ENCODE measurements at regions not wholly inside any gene's neighbourhood (a gene's known extent, or its start where the extent isn't known, plus 50 kb on each side); places are given as distances from the start of the nearest gene placed in this dataset.

GRCh38 chr6:82097676-82098075 is 149.9 kb downstream of the IBTK start:
- DNase-seq: no peak
- H3K4me1 Mint-ChIP-seq: no peaks in the 10 kb centered on the region
- Histone ChIP-seq H3K36me3 (ENCODE audit: insufficient read depth, low read length) (no peaks in the 10 kb centered on the region), H3K4me1 (ENCODE audit: insufficient read depth, low read length) (no peaks in the 10 kb centered on the region), H3K27me3 (ENCODE audit: insufficient read depth, low read length) (no peaks in the 10 kb centered on the region), H3K4me3 (ENCODE audit: low read length in 2 of 2) (no peak overlapping the region), H3K27ac (ENCODE audit: low read depth, low read length) (no peak overlapping the region), H3K9me3 (ENCODE audit: control insufficient read depth in 1 of 2, low read length in 2 of 2) (no peaks in the 10 kb centered on the region)
- H3K27me3 Mint-ChIP-seq: peaks cover 3 to 5% of the 10 kb centered on the region in 2 donors
- no peaks in the 10 kb centered on the region for H3K36me3 Mint-ChIP-seq
- H3K27ac Mint-ChIP-seq: no peak overlapping the region
- CTCF ChIA-PET (ENCODE audit: partially characterized antibody): no interaction called here
- POLR2A ChIA-PET (ENCODE audit: partially characterized antibody): no interaction called here
- peaks cover 0 to 10% (median 4%) of the 10 kb centered on the region in 8 donors for H3K9me3 Mint-ChIP-seq
- intact Hi-C loops (cut with micrococcal nuclease): no loop called here
- no peak overlapping the region for H3K4me3 Mint-ChIP-seq

- ChIA-PET CTCF (ENCODE audit: partially characterized antibody) (no interaction called here), POLR2A (ENCODE audit: partially characterized antibody) (no interaction called here)
- H3K4me1 ChIP-seq (ENCODE audit: insufficient read depth, low read length): no peaks in the 10 kb centered on the region
- intact Hi-C loops (cut with micrococcal nuclease): no loop called here
- H3K4me3 ChIP-seq (ENCODE audit: low read length in 2 of 2): no peak overlapping the region
- Mint-ChIP-seq H3K27me3 (peaks cover 3 to 5% of the 10 kb centered on the region in 2 donors), H3K4me1 (no peaks in the 10 kb centered on the region), H3K4me3 (no peak overlapping the region), H3K36me3 (no peaks in the 10 kb centered on the region), H3K27ac (no peak overlapping the region), H3K9me3 (peaks cover 0 to 6% (median 4%) of the 10 kb centered on the region in 8 donors)
- no peak for DNase-seq
- H3K9me3 ChIP-seq (ENCODE audit: control insufficient read depth in 1 of 2, low read length in 2 of 2): no peaks in the 10 kb centered on the region
- no peak overlapping the region for H3K27ac ChIP-seq (ENCODE audit: low read depth, low read length)
- no peaks in the 10 kb centered on the region for H3K36me3 ChIP-seq (ENCODE audit: insufficient read depth, low read length)
- no peaks in the 10 kb centered on the region for H3K27me3 ChIP-seq (ENCODE audit: insufficient read depth, low read length)
Measured at GRCh38 chr6:82095091-82095490, 152.5 kb downstream of the IBTK start.

GRCh38 chr6:82094166-82094806 is 153.3 kb downstream of the IBTK start:
- intact Hi-C loops (cut with micrococcal nuclease): no loop called here
- Histone ChIP-seq H3K27me3 (ENCODE audit: insufficient read depth, low read length) (no peaks in the 10 kb centered on the region), H3K9me3 (ENCODE audit: control insufficient read depth in 1 of 2, low read length in 2 of 2) (no peaks in the 10 kb centered on the region), H3K4me1 (ENCODE audit: insufficient read depth, low read length) (no peaks in the 10 kb centered on the region), H3K36me3 (ENCODE audit: insufficient read depth, low read length) (no peaks in the 10 kb centered on the region), H3K27ac (ENCODE audit: low read depth, low read length) (no peak overlapping the region), H3K4me3 (ENCODE audit: low read length in 2 of 2) (no peak overlapping the region)
- Mint-ChIP-seq H3K36me3 (no peaks in the 10 kb centered on the region), H3K9me3 (peaks cover 0 to 6% (median 3%) of the 10 kb centered on the region in 8 donors), H3K27me3 (peaks cover 3 to 5% of the 10 kb centered on the region in 2 donors), H3K27ac (no peak overlapping the region), H3K4me3 (no peak overlapping the region), H3K4me1 (no peaks in the 10 kb centered on the region)
- DNase-seq: no peak
- CTCF ChIA-PET (ENCODE audit: partially characterized antibody): no interaction called here
- POLR2A ChIA-PET (ENCODE audit: partially characterized antibody): no interaction called here

- no peaks in the 10 kb centered on the region for H3K27me3 Mint-ChIP-seq
- Histone ChIP-seq H3K36me3 (ENCODE audit: insufficient read depth, low read length) (no peaks in the 10 kb centered on the region), H3K27me3 (ENCODE audit: insufficient read depth, low read length) (no peaks in the 10 kb centered on the region), H3K27ac (ENCODE audit: low read depth, low read length) (no peak overlapping the region), H3K9me3 (ENCODE audit: control insufficient read depth in 1 of 2, low read length in 2 of 2) (no peaks in the 10 kb centered on the region), H3K4me1 (ENCODE audit: insufficient read depth, low read length) (no peaks in the 10 kb centered on the region), H3K4me3 (ENCODE audit: low read length in 2 of 2) (no peak overlapping the region)
- H3K4me1 Mint-ChIP-seq: no peaks in the 10 kb centered on the region
- intact Hi-C loops (cut with micrococcal nuclease): no loop called here
- H3K4me3 Mint-ChIP-seq: no peak overlapping the region
- H3K27ac Mint-ChIP-seq: no peak overlapping the region
- no peak for DNase-seq
- ChIA-PET POLR2A (ENCODE audit: partially characterized antibody) (no interaction called here), CTCF (ENCODE audit: partially characterized antibody) (no interaction called here)
- no peaks in the 10 kb centered on the region for H3K36me3 Mint-ChIP-seq
- H3K9me3 Mint-ChIP-seq: peaks cover 0 to 5% (median under 1%) of the 10 kb centered on the region in 8 donors
Measured at GRCh38 chr6:82088978-82089771, 158.4 kb downstream of the IBTK start.

- Histone ChIP-seq H3K27me3 (ENCODE audit: insufficient read depth, low read length) (no peaks in the 10 kb centered on the region), H3K9me3 (ENCODE audit: control insufficient read depth in 1 of 2, low read length in 2 of 2) (no peaks in the 10 kb centered on the region), H3K4me3 (ENCODE audit: low read length in 2 of 2) (no peak overlapping the region), H3K27ac (ENCODE audit: low read depth, low read length) (no peak overlapping the region), H3K36me3 (ENCODE audit: insufficient read depth, low read length) (no peaks in the 10 kb centered on the region), H3K4me1 (ENCODE audit: insufficient read depth, low read length) (no peaks in the 10 kb centered on the region)
- POLR2A ChIA-PET (ENCODE audit: partially characterized antibody): no interaction called here
- intact Hi-C loops (cut with micrococcal nuclease): no loop called here
- Mint-ChIP-seq H3K4me3 (no peak overlapping the region), H3K27ac (no peak overlapping the region), H3K27me3 (no peaks in the 10 kb centered on the region), H3K4me1 (no peaks in the 10 kb centered on the region), H3K36me3 (no peaks in the 10 kb centered on the region), H3K9me3 (peaks cover 0 to 3% (median 0%) of the 10 kb centered on the region in 8 donors)
- CTCF ChIA-PET (ENCODE audit: partially characterized antibody): no interaction called here
- no peak for DNase-seq
Measured at GRCh38 chr6:82086944-82087343, 160.6 kb downstream of the IBTK start.

GRCh38 chr6:82085701-82086100 is 161.8 kb downstream of the IBTK start:
- Histone ChIP-seq H3K4me1 (ENCODE audit: insufficient read depth, low read length) (no peaks in the 10 kb centered on the region), H3K9me3 (ENCODE audit: control insufficient read depth in 1 of 2, low read length in 2 of 2) (no peaks in the 10 kb centered on the region), H3K36me3 (ENCODE audit: insufficient read depth, low read length) (no peaks in the 10 kb centered on the region), H3K4me3 (ENCODE audit: low read length in 2 of 2) (no peak overlapping the region), H3K27me3 (ENCODE audit: insufficient read depth, low read length) (no peaks in the 10 kb centered on the region), H3K27ac (ENCODE audit: low read depth, low read length) (no peak overlapping the region)
- CTCF ChIA-PET (ENCODE audit: partially characterized antibody): no interaction called here
- Mint-ChIP-seq H3K27ac (no peak overlapping the region), H3K4me3 (no peak overlapping the region), H3K9me3 (peaks cover 0 to 1% (median 0%) of the 10 kb centered on the region in 8 donors), H3K4me1 (no peaks in the 10 kb centered on the region), H3K27me3 (no peaks in the 10 kb centered on the region), H3K36me3 (no peaks in the 10 kb centered on the region)
- no peak for DNase-seq
- intact Hi-C loops (cut with micrococcal nuclease): no loop called here
- POLR2A ChIA-PET (ENCODE audit: partially characterized antibody): no interaction called here

GRCh38 chr6:82084324-82084920 is 163.1 kb downstream of the IBTK start:
- Histone ChIP-seq H3K9me3 (ENCODE audit: control insufficient read depth in 1 of 2, low read length in 2 of 2) (no peaks in the 10 kb centered on the region), H3K4me3 (ENCODE audit: low read length in 2 of 2) (no peak overlapping the region), H3K36me3 (ENCODE audit: insufficient read depth, low read length) (no peaks in the 10 kb centered on the region), H3K4me1 (ENCODE audit: insufficient read depth, low read length) (no peaks in the 10 kb centered on the region), H3K27ac (ENCODE audit: low read depth, low read length) (no peak overlapping the region), H3K27me3 (ENCODE audit: insufficient read depth, low read length) (no peaks in the 10 kb centered on the region)
- CTCF ChIA-PET (ENCODE audit: partially characterized antibody): no interaction called here
- H3K27ac Mint-ChIP-seq: no peak overlapping the region
- no peak for DNase-seq
- intact Hi-C loops (cut with micrococcal nuclease): no loop called here
- POLR2A ChIA-PET (ENCODE audit: partially characterized antibody): no interaction called here
- no peaks in the 10 kb centered on the region for H3K4me1 Mint-ChIP-seq
- no peak overlapping the region for H3K4me3 Mint-ChIP-seq
- H3K9me3 Mint-ChIP-seq: peaks cover 0 to 3% (median 0%) of the 10 kb centered on the region in 8 donors
- H3K36me3 Mint-ChIP-seq: no peaks in the 10 kb centered on the region
- no peaks in the 10 kb centered on the region for H3K27me3 Mint-ChIP-seq

Data from CD4-positive, alpha-beta memory T cell (primary cell).